Ovary (tissue), 7 donors: ENCODE measurements at regions not wholly inside any gene's neighbourhood (a gene's known extent, or its start where the extent isn't known, plus 50 kb on each side); places are given as distances from the start of the nearest gene placed in this dataset. TPM values are rescaled to one million over a fixed set of nuclear protein-coding genes. Genes with fewer than 3 reads are reported as not detected.

ENCODE experiments used
- DNase-seq, 5 donors: peaks; one replicate each; pipeline ENCODE4 v3.0.0-alpha.2; 2019 to 2020
- H3K27ac ChIP-seq, 2 donors: fragments of 200-600 bp; one replicate each; pipeline versions ENCODE4 v1.5.1 to v1.8.0; 2019 to 2022
- H3K27me3 ChIP-seq: fragments of 200-600 bp; one replicate; pipeline ENCODE4 v1.8.0; 2022
- H3K36me3 ChIP-seq: fragments of 200-600 bp; sonication (generic); one replicate; pipeline ENCODE4 v1.5.1; 2019
- H3K4me1 ChIP-seq: one replicate; pipeline ENCODE4 v1.8.1; 2013; ENCODE audit warnings: mild to moderate bottlenecking, moderate library complexity; ENCODE audit not compliant: insufficient read depth
- H3K4me3 ChIP-seq: fragments of 200-600 bp; sonication (generic); one replicate; pipeline ENCODE4 v1.5.1; 2017
- H3K9me3 ChIP-seq, 2 donors: fragments of 200-600 bp in 1 of 2; sonication (generic) in 1 of 2; one replicate each; pipeline versions ENCODE4 v1.5.1 to v1.8.1; 2013 to 2019; ENCODE audit warnings: mild to moderate bottlenecking in 1 of 2, moderate library complexity in 1 of 2
- EP300 ChIP-seq: sonication (generic); formaldehyde crosslinking; IDR thresholded peaks from one replicate; pipeline ENCODE4 v1.6.1; 2017; ENCODE audit warnings: antibody characterized with exemption
- POLR2A ChIP-seq: fragments of 450-650 bp; IDR thresholded peaks from one replicate; pipeline ENCODE4 v1.6.1; 2017; ENCODE audit warnings: antibody characterized with exemption, mild to moderate bottlenecking, moderate library complexity
- WGBS, 3 donors: extraction: QIAGEN DNeasy Blood & Tissue Kit in 1 of 3; methylation state at CpG; one replicate each; pipeline versions ENCODE4 v1.1.5 to v1.1.7; 2013 to 2017; 5-methylcytosine and 5-hydroxymethylcytosine counted together
- intact Hi-C, 4 donors: fragments of 100-400 bp; cut with DNase I; formaldehyde crosslinking; loops; one replicate each; pipeline versions ENCODE4 v1.11.0 to v1.15.1; 2022 to 2023
- small RNA-seq: library from RNA; depleted of rRNA; stranded (forward); fragments of <200 nt; gene quantifications from one replicate; pipeline ENCODE3, GENCODE V24; 2016
- TF ChIP-seq, protein P1 (sequence below), 3 donors: fragments of 450-650 bp in 2 of 3; fragments of 200-600 bp in 1 of 3; IDR thresholded peaks; one replicate each; pipeline versions ENCODE4 v1.5.1 to v1.8.0; 2016 to 2022; ENCODE audit warnings: antibody characterized with exemption in 3 of 3, mild to moderate bottlenecking in 1 of 3
- donor health status: DM: no; HTN: no; CAD: no; lungs with moderate emphysema.
- donor health status: DM: no; HTN: no; CAD: no.
- donor health status: Bipolar disorder and iron deficiency.
- donor health status: DM: no; HTN: no; CAD: no.
- donor health status: DM: yes; HTN: yes; CAD: no.

- Histone ChIP-seq H3K4me3 (no peak overlapping the region), H3K27me3 (no peaks in the 10 kb centered on the region), H3K27ac (no peak overlapping the region), H3K4me1 (peaks cover 2% of the 10 kb centered on the region), H3K36me3 (no peaks in the 10 kb centered on the region), H3K9me3 (no peaks in the 10 kb centered on the region)
- WGBS, 3 donors, result 12 to 23% (median 16%) methylated on average over 5 of the region's 5 CpGs
- intact Hi-C loops, result no loop called here
- no peak for DNase-seq
- TF ChIP-seq EP300 (no peak), POLR2A (no peak)
- TF ChIP-seq, protein P1, sequence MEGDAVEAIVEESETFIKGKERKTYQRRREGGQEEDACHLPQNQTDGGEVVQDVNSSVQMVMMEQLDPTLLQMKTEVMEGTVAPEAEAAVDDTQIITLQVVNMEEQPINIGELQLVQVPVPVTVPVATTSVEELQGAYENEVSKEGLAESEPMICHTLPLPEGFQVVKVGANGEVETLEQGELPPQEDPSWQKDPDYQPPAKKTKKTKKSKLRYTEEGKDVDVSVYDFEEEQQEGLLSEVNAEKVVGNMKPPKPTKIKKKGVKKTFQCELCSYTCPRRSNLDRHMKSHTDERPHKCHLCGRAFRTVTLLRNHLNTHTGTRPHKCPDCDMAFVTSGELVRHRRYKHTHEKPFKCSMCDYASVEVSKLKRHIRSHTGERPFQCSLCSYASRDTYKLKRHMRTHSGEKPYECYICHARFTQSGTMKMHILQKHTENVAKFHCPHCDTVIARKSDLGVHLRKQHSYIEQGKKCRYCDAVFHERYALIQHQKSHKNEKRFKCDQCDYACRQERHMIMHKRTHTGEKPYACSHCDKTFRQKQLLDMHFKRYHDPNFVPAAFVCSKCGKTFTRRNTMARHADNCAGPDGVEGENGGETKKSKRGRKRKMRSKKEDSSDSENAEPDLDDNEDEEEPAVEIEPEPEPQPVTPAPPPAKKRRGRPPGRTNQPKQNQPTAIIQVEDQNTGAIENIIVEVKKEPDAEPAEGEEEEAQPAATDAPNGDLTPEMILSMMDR (IDR thresholded peaks at IDR 0.05), result no peak
These were observed 51.7 kb upstream of the AP1S2 start for GRCh38 chrX:15906041-15906943.

Small RNA genes in the stretch of these regions (small RNA-seq; reads per million reads assigned to genes)
- not detected for gene RNU5F-7P
